ENCODE measurements at regions not wholly inside any gene's neighbourhood (a gene's known extent, or its start where the extent isn't known, plus 50 kb on each side); places are given as distances from the start of the nearest gene placed in this dataset.

GRCh38 chr1:8137481-8138244 lies 111.6 kb upstream of the ERRFI1 start:
- TF ChIP-seq GLIS3 (CRISPR knock-in tag; IDR thresholded peaks at IDR 0.05), result no peak
- no peak for TF ChIP-seq OSR1 (CRISPR knock-in tag; IDR thresholded peaks at IDR 0.05)

All from SK-N-SH treated with all-trans-retinoic acid at 6 μM for 48 hours (cell line).